NCI-H82 treated with DMSO at 0.1 percent for 48 hours (cell line): ENCODE measurements at regions not wholly inside any gene's neighbourhood (a gene's known extent, or its start where the extent isn't known, plus 50 kb on each side); places are given as distances from the start of the nearest gene placed in this dataset.

Experiments
- DNase-seq: peaks from one replicate; lab custom pipeline; 2025; ENCODE audit not compliant: unreplicated experiment; lab: John Stamatoyannopoulos, UW

DNA sequence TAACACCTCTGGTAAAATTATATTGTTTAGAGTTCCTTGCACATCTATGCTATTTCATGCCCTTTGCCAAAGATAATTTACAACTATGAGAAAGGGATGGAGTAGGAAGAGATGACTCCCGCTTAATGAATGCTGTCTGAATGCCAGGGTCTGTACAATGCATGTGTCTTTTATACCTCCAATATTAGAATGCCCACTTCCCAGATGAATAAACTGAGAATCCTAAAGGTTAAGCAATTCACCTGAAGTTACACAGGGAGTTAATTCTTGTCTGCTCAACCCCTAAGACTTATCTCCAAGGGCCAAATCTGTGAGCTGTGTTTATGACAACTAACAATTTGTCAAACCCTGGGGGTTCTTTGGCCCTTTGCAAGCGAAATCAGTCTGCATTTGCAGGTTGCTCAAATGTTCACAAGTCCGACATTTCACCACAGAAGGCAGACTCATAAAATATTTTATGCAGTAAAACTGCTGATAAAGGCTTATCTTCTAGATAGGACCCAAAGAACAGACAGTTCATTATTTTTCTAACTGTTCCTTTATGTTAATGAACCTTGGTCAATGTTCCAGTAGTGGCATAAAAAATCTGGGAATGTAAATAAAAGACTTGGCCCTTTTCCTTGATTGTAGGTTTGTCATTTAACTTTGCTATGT lies 50.2 kb upstream of the ATP1A1 start:
- no peak for DNase-seq
